Right lobe of liver (tissue), 6 donors: ENCODE measurements at regions not wholly inside any gene's neighbourhood (a gene's known extent, or its start where the extent isn't known, plus 50 kb on each side); places are given as distances from the start of the nearest gene placed in this dataset.

Source experiments
- ATAC-seq, 4 donors: fragments of 200-7000 bp; cut with Tn5 transposase; one replicate each; pipeline ENCODE4 v1.9.1; 2020; ENCODE audit warnings: mild to moderate bottlenecking in 4 of 4, moderate library complexity in 4 of 4
- DNase-seq, 3 donors: peaks; one replicate each; pipeline ENCODE4 v3.0.0-alpha.2; 2020
- H3K27ac ChIP-seq, 3 donors: fragments of 200-600 bp; one replicate each; pipeline ENCODE4 v1.8.0; 2022
- H3K27me3 ChIP-seq, 2 donors: fragments of 200-600 bp; one replicate each; pipeline ENCODE4 v1.8.0; 2022
- H3K36me3 ChIP-seq, 4 donors: fragments of 200-600 bp; sonication (generic) in 1 of 4; one replicate each; pipeline versions ENCODE4 v1.5.1 to v1.8.0; 2017 to 2022; ENCODE audit warnings: control low read depth in 1 of 4
- H3K4me1 ChIP-seq, 4 donors: fragments of 200-600 bp; sonication (generic) in 1 of 4; one replicate each; pipeline versions ENCODE4 v1.5.1 to v1.8.0; 2017 to 2022; ENCODE audit warnings: control low read depth in 1 of 4
- H3K4me3 ChIP-seq, 3 donors: fragments of 200-600 bp; one replicate each; pipeline ENCODE4 v1.8.0; 2022
- H3K9me3 ChIP-seq, 4 donors: fragments of 200-600 bp; sonication (generic) in 1 of 4; one replicate each; pipeline versions ENCODE4 v1.5.1 to v1.8.0; 2017 to 2022; ENCODE audit warnings: control low read depth in 1 of 4
- POLR2A ChIP-seq: fragments of 450-650 bp; IDR thresholded peaks from one replicate; pipeline ENCODE4 v1.6.1; 2017; ENCODE audit warnings: antibody characterized with exemption, mild to moderate bottlenecking
- WGBS: methylation state at CpG from one replicate; pipeline ENCODE4 v1.1.6; 2018; ENCODE audit warnings: low coverage, low lambda C conversion rate; ENCODE audit not compliant: insufficient coverage; ENCODE audit errors: missing lambda C conversion rate; 5-methylcytosine and 5-hydroxymethylcytosine counted together
- intact Hi-C, 2 donors: fragments of 100-400 bp; cut with DNase I; formaldehyde crosslinking; loops; one replicate each; pipeline versions ENCODE4 v1.11.2 to v1.14.1; 2022
- TF ChIP-seq, protein P1 (sequence below), 4 donors: fragments of 200-600 bp in 3 of 4; fragments of 450-650 bp in 1 of 4; IDR thresholded peaks; one replicate each; pipeline versions ENCODE4 v1.5.1 to v1.8.0; 2016 to 2022; ENCODE audit warnings: antibody characterized with exemption in 4 of 4, mild to moderate bottlenecking in 2 of 4
- donor health status: DM: no; HTN: yes; CAD: no.
- donor health status: DM: no; HTN: no; CAD: no.
- donor health status: DM: no; HTN: no; CAD: no.
- donor health status: DM: no; HTN: yes; CAD: no.
- donor health status: DM: no; HTN: yes; CAD: no.

DNA sequence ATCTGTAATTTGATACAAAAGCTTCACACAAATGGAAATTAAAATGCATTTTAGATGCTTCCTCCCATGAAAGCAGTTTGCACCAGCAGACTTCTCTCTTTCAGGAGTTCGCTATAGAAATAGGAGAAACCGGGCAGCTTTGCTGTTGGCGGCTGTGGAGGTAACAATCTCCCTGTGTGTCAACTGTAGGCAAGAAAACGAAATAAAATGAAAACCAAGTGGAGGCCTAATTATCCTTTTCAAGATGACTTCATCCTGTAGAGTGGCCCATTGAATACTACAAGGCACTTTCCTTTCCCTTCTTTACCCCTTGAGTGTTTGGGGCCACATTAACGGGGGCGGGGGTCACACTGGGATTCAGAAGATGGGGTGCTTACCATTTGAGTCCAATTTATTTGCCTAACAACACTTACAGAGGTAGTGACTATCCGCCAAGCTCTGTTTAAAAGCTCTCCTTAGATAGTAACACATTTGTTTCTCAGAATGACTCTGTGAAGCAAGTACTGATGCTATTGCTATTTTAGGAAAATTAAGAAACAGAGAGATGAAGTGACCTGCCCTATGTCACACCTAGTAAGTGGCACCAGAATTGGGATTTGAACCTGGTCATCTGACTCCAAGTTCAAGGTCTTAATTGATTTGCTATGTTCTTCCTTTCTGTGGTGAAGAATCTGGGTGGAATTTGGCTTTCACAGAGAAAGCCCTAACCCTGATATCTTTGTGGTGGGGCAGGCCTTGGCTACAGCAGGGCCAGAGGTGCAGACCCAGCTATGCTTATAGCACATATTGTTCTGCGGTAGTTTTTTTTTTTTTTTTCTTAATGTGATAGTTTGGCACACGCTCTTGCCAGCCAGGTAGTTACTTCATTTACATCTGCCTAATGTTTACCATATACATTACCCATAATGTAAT, 125.5 kb upstream of the MPHOSPH6 start:
- H3K36me3 ChIP-seq: no peaks in the 10 kb centered on the region
- no peak overlapping the region for H3K27ac ChIP-seq
- H3K4me1 ChIP-seq: no peaks in the 10 kb centered on the region
- intact Hi-C loops: no loop called here
- H3K4me3 ChIP-seq: no peak overlapping the region
- no peak for ATAC-seq
- no peaks in the 10 kb centered on the region for H3K9me3 ChIP-seq
- TF ChIP-seq, protein P1, sequence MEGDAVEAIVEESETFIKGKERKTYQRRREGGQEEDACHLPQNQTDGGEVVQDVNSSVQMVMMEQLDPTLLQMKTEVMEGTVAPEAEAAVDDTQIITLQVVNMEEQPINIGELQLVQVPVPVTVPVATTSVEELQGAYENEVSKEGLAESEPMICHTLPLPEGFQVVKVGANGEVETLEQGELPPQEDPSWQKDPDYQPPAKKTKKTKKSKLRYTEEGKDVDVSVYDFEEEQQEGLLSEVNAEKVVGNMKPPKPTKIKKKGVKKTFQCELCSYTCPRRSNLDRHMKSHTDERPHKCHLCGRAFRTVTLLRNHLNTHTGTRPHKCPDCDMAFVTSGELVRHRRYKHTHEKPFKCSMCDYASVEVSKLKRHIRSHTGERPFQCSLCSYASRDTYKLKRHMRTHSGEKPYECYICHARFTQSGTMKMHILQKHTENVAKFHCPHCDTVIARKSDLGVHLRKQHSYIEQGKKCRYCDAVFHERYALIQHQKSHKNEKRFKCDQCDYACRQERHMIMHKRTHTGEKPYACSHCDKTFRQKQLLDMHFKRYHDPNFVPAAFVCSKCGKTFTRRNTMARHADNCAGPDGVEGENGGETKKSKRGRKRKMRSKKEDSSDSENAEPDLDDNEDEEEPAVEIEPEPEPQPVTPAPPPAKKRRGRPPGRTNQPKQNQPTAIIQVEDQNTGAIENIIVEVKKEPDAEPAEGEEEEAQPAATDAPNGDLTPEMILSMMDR (IDR thresholded peaks at IDR 0.05): no peak
- no peak for TF ChIP-seq POLR2A
- no peaks in the 10 kb centered on the region for H3K27me3 ChIP-seq
- no peak for DNase-seq
- 83% methylated on average over 8 of the region's 9 CpGs for WGBS

DNA sequence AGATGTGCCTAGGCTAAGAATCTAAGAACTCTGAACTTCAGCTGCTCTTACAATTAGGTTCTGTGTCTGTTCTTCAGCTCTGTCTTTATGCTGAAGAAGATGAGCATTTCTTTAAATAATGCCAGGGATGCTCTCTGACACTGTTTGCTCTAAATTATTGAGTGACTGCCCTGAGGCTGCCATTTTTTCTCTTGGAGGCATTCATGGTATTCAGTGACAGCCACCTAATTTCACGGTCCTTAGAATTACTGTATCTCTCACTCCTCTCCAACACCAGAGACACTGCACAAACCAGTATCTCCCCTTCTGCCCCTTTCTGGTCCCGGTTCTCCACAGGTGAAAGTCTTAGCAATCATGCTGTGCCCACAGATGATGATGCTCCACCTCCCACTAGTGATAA, 123.6 kb upstream of the MPHOSPH6 start:
- H3K27me3 ChIP-seq: no peaks in the 10 kb centered on the region
- H3K9me3 ChIP-seq: no peaks in the 10 kb centered on the region
- no peak overlapping the region for H3K4me3 ChIP-seq
- no peak for DNase-seq
- intact Hi-C loops: no loop called here
- no peaks in the 10 kb centered on the region for H3K36me3 ChIP-seq
- WGBS: 93% methylated on average over 2 of the region's 2 CpGs
- H3K4me1 ChIP-seq: no peaks in the 10 kb centered on the region
- no peak for ATAC-seq
- no peak overlapping the region for H3K27ac ChIP-seq
- TF ChIP-seq, protein P1 (IDR thresholded peaks at IDR 0.05): no peak
- no peak for TF ChIP-seq POLR2A

DNA sequence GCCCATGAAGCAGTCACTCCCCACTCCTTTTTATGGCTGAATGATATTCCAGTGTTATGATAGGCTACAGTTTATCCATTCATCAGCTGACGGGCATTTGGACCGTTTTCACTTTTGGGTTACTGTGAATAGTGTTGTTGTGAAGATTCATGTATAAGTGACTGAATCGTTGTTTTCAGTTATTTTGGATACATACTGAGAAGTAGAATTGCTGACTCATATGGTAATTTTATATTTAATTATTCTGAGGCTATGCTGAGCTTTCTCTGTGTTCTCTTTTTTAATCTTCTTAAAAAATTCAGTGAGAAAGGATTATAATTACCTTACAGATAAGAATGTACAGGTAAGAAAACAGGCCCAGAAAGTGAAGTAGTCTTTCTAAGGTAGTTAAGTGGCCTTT, 117.9 kb upstream of the MPHOSPH6 start:
- H3K4me1 ChIP-seq: no peaks in the 10 kb centered on the region
- H3K4me3 ChIP-seq: no peak overlapping the region
- no peak for DNase-seq
- no peak for ATAC-seq
- intact Hi-C loops: no loop called here
- no peak overlapping the region for H3K27ac ChIP-seq
- WGBS: 71% methylated on average over 3 of the region's 3 CpGs
- no peaks in the 10 kb centered on the region for H3K36me3 ChIP-seq
- TF ChIP-seq, protein P1 (IDR thresholded peaks at IDR 0.05): no peak
- TF ChIP-seq POLR2A: no peak
- H3K9me3 ChIP-seq: no peaks in the 10 kb centered on the region
- no peaks in the 10 kb centered on the region for H3K27me3 ChIP-seq

DNA sequence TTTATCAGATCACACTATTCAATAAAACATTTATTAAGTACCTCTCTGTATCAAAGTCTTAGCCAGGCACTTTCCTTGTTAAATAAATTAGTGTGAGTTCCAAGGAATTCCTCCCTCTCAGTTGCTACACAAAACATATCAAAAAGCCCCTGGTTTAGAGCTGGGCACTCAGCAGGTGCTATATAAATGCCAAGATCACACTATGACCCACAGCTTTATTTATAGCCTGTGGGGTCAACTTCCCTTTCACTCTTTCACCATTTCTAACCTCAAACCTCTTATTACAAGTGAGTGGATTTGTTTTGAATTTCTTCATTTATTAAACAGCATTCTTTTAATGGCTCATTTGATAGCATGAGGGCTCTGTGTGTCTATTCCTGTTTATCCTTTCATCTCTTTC, 112.6 kb upstream of the MPHOSPH6 start:
- Histone ChIP-seq H3K27me3 (no peaks in the 10 kb centered on the region), H3K36me3 (no peaks in the 10 kb centered on the region), H3K4me1 (no peaks in the 10 kb centered on the region), H3K4me3 (no peak overlapping the region), H3K9me3 (no peaks in the 10 kb centered on the region), H3K27ac (no peak overlapping the region)
- intact Hi-C loops: no loop called here
- ATAC-seq: no peak
- DNase-seq: no peak
- TF ChIP-seq POLR2A: no peak
- TF ChIP-seq, protein P1 (IDR thresholded peaks at IDR 0.05): no peak
